HCT116 (cell line): ENCODE measurements at regions not wholly inside any gene's neighbourhood (a gene's known extent, or its start where the extent isn't known, plus 50 kb on each side); places are given as distances from the start of the nearest gene placed in this dataset.

Experiments used
- ATAC-seq: fragments of 200-7000 bp; cut with Tn5 transposase; 2 replicates; pipeline ENCODE4 v1.9.1; 2020; ENCODE audit warnings: mild to moderate bottlenecking, moderate library complexity
- BruUV-seq: library from RNA; stranded (reverse); fragments of 400-500 nt; replicated peaks from 2 replicates; lab custom pipeline; 2021; lab: Mats Ljungman, UMichigan
- CTCF ChIA-PET: fragments of 300-600 bp; sonication (Branson Sonifier 250); formaldehyde crosslinking; loops from one replicate; lab custom pipeline; 2021; ENCODE audit warnings: antibody characterized with exemption; lab: Charles Lee
- POLR2A ChIA-PET: fragments of 300-600, 350-600 bp; sonication (Branson Sonifier 250); formaldehyde crosslinking; loops from one replicate; lab custom pipeline; 2021; ENCODE audit warnings: antibody characterized with exemption; lab: Charles Lee
- RAD21 ChIA-PET, 2 experiments: fragments of 300-600 bp; sonication (Branson Sonifier 250); formaldehyde crosslinking; loops; one replicate each; lab custom pipeline; 2023; ENCODE audit warnings: low total read pairs in 2 of 2; ENCODE audit not compliant: uncharacterized antibody in 2 of 2, unreplicated experiment in 2 of 2, low non-redundant PET in 1 of 2; lab: Charles Lee
- DNase-seq: peaks from one replicate; pipeline ENCODE4 v3.0.0-alpha.2; 2010; ENCODE audit warnings: low read depth, low spot score
- H2AFZ ChIP-seq: fragments of 200-600 bp; shearing (Covaris generic), sonication (generic); 2 replicates; pipeline ENCODE4 v1.6.1; 2017; ENCODE audit warnings: low read depth, mixed run types, mixed read lengths, antibody characterized with exemption, low read length; ENCODE audit not compliant: poor library complexity, severe bottlenecking
- H3K27ac ChIP-seq: 2 replicates; pipeline ENCODE4 v1.5.1; 2012; ENCODE audit warnings: low read depth, low read length
- H3K27me3 ChIP-seq: fragments of 200-600 bp; sonication (generic); 2 replicates; pipeline ENCODE4 v1.6.1; 2016; ENCODE audit warnings: mixed run types, low read length, mixed read lengths; ENCODE audit not compliant: insufficient read depth
- H3K36me3 ChIP-seq, 2 experiments: fragments of 200-500 bp in 1 of 2; fragments of 200-600 bp in 1 of 2; sonication (Bioruptor generic) in 1 of 2; sonication (generic) in 1 of 2; 2 replicates each; pipeline versions ENCODE4 v1.5.1 to v1.6.1; 2014 to 2016; ENCODE audit warnings: low read length in 2 of 2, inconsistent platforms in 1 of 2, mixed read lengths in 1 of 2, mixed run types in 1 of 2; ENCODE audit not compliant: insufficient read depth in 2 of 2, control insufficient read depth in 1 of 2
- H3K4me1 ChIP-seq, 2 experiments: fragments of 200-600 bp in 1 of 2; sonication (generic) in 1 of 2; 2 replicates each; pipeline versions ENCODE4 v1.5.1 to v1.6.1; 2012 to 2017; ENCODE audit warnings: low read length in 2 of 2, inconsistent platforms in 1 of 2, mild to moderate bottlenecking in 1 of 2, mixed read lengths in 1 of 2, mixed run types in 1 of 2, moderate library complexity in 1 of 2; ENCODE audit not compliant: insufficient read depth in 2 of 2, control insufficient read depth in 1 of 2
- H3K4me2 ChIP-seq: fragments of 200-600 bp; sonication (generic); 2 replicates; pipeline ENCODE4 v1.6.1; 2017; ENCODE audit warnings: mixed run types, low read length, mixed read lengths
- H3K4me3 ChIP-seq, 2 experiments: fragments of 200-600 bp in 1 of 2; sonication (generic) in 1 of 2; replicated peaks in 1 of 2; 2 replicates each; pipeline ENCODE4 v1.5.1; 2011 to 2016; ENCODE audit warnings: low read length in 2 of 2, control low read depth in 1 of 2, low read depth in 1 of 2, mild to moderate bottlenecking in 1 of 2, mixed read lengths in 1 of 2, mixed run types in 1 of 2
- H3K79me2 ChIP-seq: fragments of 200-600 bp; sonication (generic); 2 replicates; pipeline ENCODE4 v1.6.1; 2017; ENCODE audit warnings: mild to moderate bottlenecking, mixed run types, low read length, moderate library complexity, mixed read lengths; ENCODE audit not compliant: insufficient read depth
- H3K9ac ChIP-seq: fragments of 200-600 bp; sonication (generic); 2 replicates; pipeline ENCODE4 v1.6.1; 2016; ENCODE audit warnings: low read length, mixed read lengths
- H3K9me2 ChIP-seq: fragments of 200-600 bp; sonication (generic), shearing (Covaris generic); 2 replicates; pipeline ENCODE4 v1.6.1; 2017; ENCODE audit warnings: mixed run types, mild to moderate bottlenecking, moderate library complexity; ENCODE audit not compliant: insufficient read depth
- H3K9me3 ChIP-seq, 2 experiments: fragments of 200-500 bp in 1 of 2; fragments of 200-600 bp in 1 of 2; sonication (Bioruptor generic) in 1 of 2; sonication (generic) in 1 of 2; 2 replicates each; pipeline ENCODE4 v1.6.1; 2014 to 2017; ENCODE audit warnings: low read length in 2 of 2, mixed read lengths in 2 of 2, inconsistent platforms in 1 of 2, low read depth in 1 of 2, mild to moderate bottlenecking in 1 of 2, mixed run types in 1 of 2, moderate library complexity in 1 of 2; ENCODE audit not compliant: control insufficient read depth in 1 of 2, insufficient read depth in 1 of 2
- H4K20me1 ChIP-seq: fragments of 200-600 bp; sonication (generic), shearing (Covaris generic); 2 replicates; pipeline ENCODE4 v1.6.1; 2017; ENCODE audit warnings: mixed run types, mild to moderate bottlenecking, moderate library complexity; ENCODE audit not compliant: insufficient read depth
- CEBPB ChIP-seq: IDR thresholded peaks from 2 replicates; pipeline ENCODE4 v1.6.1; 2012; ENCODE audit warnings: low read depth
- EGR1 ChIP-seq: IDR thresholded peaks from 2 replicates; pipeline ENCODE4 v1.6.1; 2012; ENCODE audit warnings: low read depth
- ELF1 ChIP-seq: IDR thresholded peaks from 2 replicates; pipeline ENCODE4 v1.6.1; 2012; ENCODE audit warnings: low read depth, borderline replicate concordance
- EZH2 ChIP-seq: fragments of 200-600 bp; sonication (generic); IDR thresholded peaks from 2 replicates; pipeline ENCODE4 v1.6.1; 2017; ENCODE audit warnings: antibody characterized with exemption, mixed run types
- EZH2phosphoT487 ChIP-seq: fragments of 200-600 bp; IDR thresholded peaks from 2 replicates; pipeline ENCODE4 v1.6.1; 2018; ENCODE audit warnings: antibody characterized with exemption, borderline replicate concordance
- FOSL1 ChIP-seq: IDR thresholded peaks from 2 replicates; pipeline ENCODE4 v1.6.1; 2012; ENCODE audit warnings: low read depth
- JUND ChIP-seq: IDR thresholded peaks from 2 replicates; pipeline ENCODE4 v1.6.1; 2012
- POLR2A ChIP-seq: IDR thresholded peaks from 2 replicates; pipeline ENCODE4 v1.7.0; 2011; ENCODE audit warnings: borderline replicate concordance; ENCODE audit not compliant: insufficient read depth, insufficient read length; ENCODE audit errors: extremely low read depth
- POLR2AphosphoS5 ChIP-seq: IDR thresholded peaks from 2 replicates; pipeline ENCODE4 v1.6.1; 2011; ENCODE audit warnings: mild to moderate bottlenecking, low read depth, low read length, moderate library complexity
- SIN3A ChIP-seq: IDR thresholded peaks from 2 replicates; pipeline ENCODE4 v1.6.1; 2012; ENCODE audit warnings: low read depth
- SP1 ChIP-seq: IDR thresholded peaks from 2 replicates; pipeline ENCODE4 v1.6.1; 2012; ENCODE audit warnings: low read depth
- YY1 ChIP-seq: IDR thresholded peaks from 2 replicates; pipeline ENCODE4 v1.6.1; 2011; ENCODE audit warnings: low read length, low read depth, moderate library complexity, mild to moderate bottlenecking; ENCODE audit not compliant: insufficient replicate concordance; ENCODE audit errors: extremely low read depth
- ZFX ChIP-seq: fragments of 450-650 bp; IDR thresholded peaks from 2 replicates; pipeline ENCODE4 v1.6.1; 2017
- ZNF274 ChIP-seq: fragments of 200-500 bp; sonication (Bioruptor generic); IDR thresholded peaks from 2 replicates; pipeline ENCODE4 v1.6.1; 2014; ENCODE audit warnings: mild to moderate bottlenecking, low read depth, low read length, inconsistent platforms
- intact Hi-C: fragments of 100-400 bp; cut with micrococcal nuclease; formaldehyde crosslinking; loops from 2 replicates; pipeline ENCODE4 v1.10.0; 2022
- TF ChIP-seq, protein P1 (sequence below): IDR thresholded peaks from 2 replicates; pipeline ENCODE4 v1.6.1; 2012; ENCODE audit warnings: low read depth
- TF ChIP-seq, protein P2 (sequence below): IDR thresholded peaks from 2 replicates; pipeline ENCODE4 v1.6.1; 2012

DNA sequence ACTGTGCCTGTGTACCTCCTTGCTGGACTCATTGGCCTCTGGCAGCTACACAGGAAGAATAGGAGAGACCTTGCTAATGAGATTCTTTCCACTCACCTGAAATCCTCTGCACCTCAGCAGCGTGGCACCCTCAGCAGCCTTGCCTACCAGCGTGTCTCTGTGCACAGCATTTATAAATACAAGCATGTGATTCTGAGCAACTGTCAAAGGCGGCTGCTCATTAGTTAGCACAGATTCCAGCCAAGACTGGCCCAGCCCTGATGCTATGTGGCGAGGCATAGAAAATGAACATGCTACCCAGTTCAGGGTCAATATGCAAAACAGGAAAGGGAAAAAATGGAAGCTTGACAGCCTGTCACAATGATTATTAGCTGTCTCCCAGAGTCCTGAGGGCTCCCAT, 298.0 kb downstream of the C4orf33 start:
- TF ChIP-seq, protein P1, sequence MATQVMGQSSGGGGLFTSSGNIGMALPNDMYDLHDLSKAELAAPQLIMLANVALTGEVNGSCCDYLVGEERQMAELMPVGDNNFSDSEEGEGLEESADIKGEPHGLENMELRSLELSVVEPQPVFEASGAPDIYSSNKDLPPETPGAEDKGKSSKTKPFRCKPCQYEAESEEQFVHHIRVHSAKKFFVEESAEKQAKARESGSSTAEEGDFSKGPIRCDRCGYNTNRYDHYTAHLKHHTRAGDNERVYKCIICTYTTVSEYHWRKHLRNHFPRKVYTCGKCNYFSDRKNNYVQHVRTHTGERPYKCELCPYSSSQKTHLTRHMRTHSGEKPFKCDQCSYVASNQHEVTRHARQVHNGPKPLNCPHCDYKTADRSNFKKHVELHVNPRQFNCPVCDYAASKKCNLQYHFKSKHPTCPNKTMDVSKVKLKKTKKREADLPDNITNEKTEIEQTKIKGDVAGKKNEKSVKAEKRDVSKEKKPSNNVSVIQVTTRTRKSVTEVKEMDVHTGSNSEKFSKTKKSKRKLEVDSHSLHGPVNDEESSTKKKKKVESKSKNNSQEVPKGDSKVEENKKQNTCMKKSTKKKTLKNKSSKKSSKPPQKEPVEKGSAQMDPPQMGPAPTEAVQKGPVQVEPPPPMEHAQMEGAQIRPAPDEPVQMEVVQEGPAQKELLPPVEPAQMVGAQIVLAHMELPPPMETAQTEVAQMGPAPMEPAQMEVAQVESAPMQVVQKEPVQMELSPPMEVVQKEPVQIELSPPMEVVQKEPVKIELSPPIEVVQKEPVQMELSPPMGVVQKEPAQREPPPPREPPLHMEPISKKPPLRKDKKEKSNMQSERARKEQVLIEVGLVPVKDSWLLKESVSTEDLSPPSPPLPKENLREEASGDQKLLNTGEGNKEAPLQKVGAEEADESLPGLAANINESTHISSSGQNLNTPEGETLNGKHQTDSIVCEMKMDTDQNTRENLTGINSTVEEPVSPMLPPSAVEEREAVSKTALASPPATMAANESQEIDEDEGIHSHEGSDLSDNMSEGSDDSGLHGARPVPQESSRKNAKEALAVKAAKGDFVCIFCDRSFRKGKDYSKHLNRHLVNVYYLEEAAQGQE: no peak
- TF ChIP-seq ELF1: no peak
- TF ChIP-seq EZH2phosphoT487: no peak
- TF ChIP-seq, protein P2, sequence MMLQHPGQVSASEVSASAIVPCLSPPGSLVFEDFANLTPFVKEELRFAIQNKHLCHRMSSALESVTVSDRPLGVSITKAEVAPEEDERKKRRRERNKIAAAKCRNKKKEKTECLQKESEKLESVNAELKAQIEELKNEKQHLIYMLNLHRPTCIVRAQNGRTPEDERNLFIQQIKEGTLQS: no peak
- no peak for TF ChIP-seq POLR2AphosphoS5
- no peak for TF ChIP-seq SP1
- no peak for TF ChIP-seq ZFX
- TF ChIP-seq EZH2: no peak
- TF ChIP-seq POLR2A: no peak
- no peak for TF ChIP-seq EGR1
- TF ChIP-seq YY1: no peak
- no peak for TF ChIP-seq FOSL1
- TF ChIP-seq ZNF274: no peak
- no peak for TF ChIP-seq JUND
- TF ChIP-seq SIN3A: no peak
- no peak for TF ChIP-seq CEBPB
- Histone ChIP-seq H3K4me3 (no peak overlapping the region), H3K27me3 (no peaks in the 10 kb centered on the region), H2AFZ (no peak overlapping the region), H3K9ac (no peak overlapping the region), H3K9me3 (no peaks in the 10 kb centered on the region), H3K9me2 (no peaks in the 10 kb centered on the region), H3K79me2 (no peaks in the 10 kb centered on the region), H3K27ac (no peak overlapping the region), H3K4me1 (no peaks in the 10 kb centered on the region), H3K36me3 (no peaks in the 10 kb centered on the region), H4K20me1 (no peaks in the 10 kb centered on the region), H3K4me2 (no peak overlapping the region)
- RAD21 ChIA-PET: no interaction called here
- CTCF ChIA-PET: no interaction called here
- intact Hi-C loops: no loop called here
- no TSS peak for BruUV-seq
- DNase-seq: no peak
- POLR2A ChIA-PET: no interaction called here
- ATAC-seq: no peak
